ENCODE measurements at regions not wholly inside any gene's neighbourhood (a gene's known extent, or its start where the extent isn't known, plus 50 kb on each side); places are given as distances from the start of the nearest gene placed in this dataset.

- DNase-seq (ENCODE audit: low read depth, low spot score) = no peak
- no TSS peak for BruUV-seq (replicated peaks)
- TF ChIP-seq POLR2AphosphoS5 (IDR thresholded peaks at IDR 0.05; ENCODE audit: insufficient read depth, low read depth, low read length) = no peak
- no peaks in the 10 kb centered on the region for H3K9me3 ChIP-seq (replicated peaks; ENCODE audit: control insufficient read depth, insufficient read depth, low read length)
- no peak overlapping the region for H3K9ac ChIP-seq (replicated peaks; ENCODE audit: extremely low read depth, insufficient read depth, low read length)
- H3K36me3 ChIP-seq (ENCODE audit: control insufficient read depth in 2 of 2, extremely low read depth in 1 of 2, insufficient read depth in 2 of 2, low read length in 2 of 2) = no peaks in the 10 kb centered on the region
- no peak overlapping the region for H3K4me2 ChIP-seq (ENCODE audit: insufficient read depth, low read length)
- H2AFZ ChIP-seq (ENCODE audit: low read depth, low read length) = no peak overlapping the region
- H3K27me3 ChIP-seq (ENCODE audit: control insufficient read depth in 2 of 2, insufficient read depth in 2 of 2, low read length in 2 of 2) = no peaks in the 10 kb centered on the region
- CTCF ChIA-PET = no interaction called here
- intact Hi-C loops (cut with micrococcal nuclease) (loop anchor here (10.0 kb wide), 2 partner anchors 392 to 498 kb away; partner anchors contain the start of gene RND3), dilution Hi-C loops (cut with MboI; ENCODE audit: extremely low pct_ligation_motif_present, low sequenced_read_pairs) (no loop called here)
- no peaks in the 10 kb centered on the region for H4K20me1 ChIP-seq (replicated peaks; ENCODE audit: control insufficient read depth, extremely low read depth, insufficient read depth, low read length)
- FAIRE-seq = no peak
- H3K9me1 ChIP-seq (replicated peaks; ENCODE audit: control insufficient read depth, extremely low read depth, insufficient read depth, low read length) = no peaks in the 10 kb centered on the region
- H3K4me3 ChIP-seq (replicated peaks in 1 of 3; ENCODE audit: insufficient read depth in 1 of 3, low read depth in 1 of 3, low read length in 3 of 3) = no peak overlapping the region
- POLR2A ChIA-PET = no interaction called here
- H3K4me1 ChIP-seq (ENCODE audit: control insufficient read depth, extremely low read depth, insufficient read depth, low read length) = peaks cover 26% of the 10 kb centered on the region
- H3K27ac ChIP-seq (ENCODE audit: insufficient read depth, low read depth, low read length) = no peak overlapping the region
- no peaks in the 10 kb centered on the region for H3K79me2 ChIP-seq (ENCODE audit: control insufficient read depth, insufficient read depth, low read length)
These were observed 399.3 kb upstream of the MMADHC start for GRCh38 chr2:149986861-149987260.

- POLR2A ChIA-PET = no interaction called here
- BruUV-seq (replicated peaks) = no TSS peak
These were observed 396.7 kb upstream of the MMADHC start for GRCh38 chr2:149984311-149984710.

More at GRCh38 chr2:149984311-149984710, 396.7 kb upstream of the MMADHC start:
- no peak for DNase-seq (ENCODE audit: low read depth, low spot score)
- Histone ChIP-seq H3K36me3 (ENCODE audit: control insufficient read depth in 2 of 2, extremely low read depth in 1 of 2, insufficient read depth in 2 of 2, low read length in 2 of 2) (no peaks in the 10 kb centered on the region), H3K9ac (replicated peaks; ENCODE audit: extremely low read depth, insufficient read depth, low read length) (no peak overlapping the region), H3K27me3 (ENCODE audit: control insufficient read depth in 2 of 2, insufficient read depth in 2 of 2, low read length in 2 of 2) (no peaks in the 10 kb centered on the region), H3K9me3 (replicated peaks; ENCODE audit: control insufficient read depth, insufficient read depth, low read length) (no peaks in the 10 kb centered on the region), H4K20me1 (replicated peaks; ENCODE audit: control insufficient read depth, extremely low read depth, insufficient read depth, low read length) (no peaks in the 10 kb centered on the region), H3K27ac (ENCODE audit: insufficient read depth, low read depth, low read length) (no peak overlapping the region), H3K4me2 (ENCODE audit: insufficient read depth, low read length) (no peak overlapping the region), H3K4me3 (replicated peaks in 1 of 3; ENCODE audit: insufficient read depth in 1 of 3, low read depth in 1 of 3, low read length in 3 of 3) (no peak overlapping the region), H3K9me1 (replicated peaks; ENCODE audit: control insufficient read depth, extremely low read depth, insufficient read depth, low read length) (no peaks in the 10 kb centered on the region), H2AFZ (ENCODE audit: low read depth, low read length) (no peak overlapping the region), H3K79me2 (ENCODE audit: control insufficient read depth, insufficient read depth, low read length) (no peaks in the 10 kb centered on the region), H3K4me1 (ENCODE audit: control insufficient read depth, extremely low read depth, insufficient read depth, low read length) (peaks cover 13% of the 10 kb centered on the region)
- no peak for TF ChIP-seq JUN (IDR thresholded peaks at IDR 0.05; ENCODE audit: borderline replicate concordance, insufficient read depth, insufficient read length, low read depth)
- no peak for TF ChIP-seq POLR2A (IDR thresholded peaks at IDR 0.05; ENCODE audit: low read depth, low read length)
- no peak for TF ChIP-seq MAX (IDR thresholded peaks at IDR 0.05; ENCODE audit: insufficient read depth, insufficient read length)
- no peak for TF ChIP-seq FOS (IDR thresholded peaks at IDR 0.05; ENCODE audit: borderline replicate concordance, insufficient read depth, low read length)
- TF ChIP-seq CTCF (IDR thresholded peaks at IDR 0.05; ENCODE audit: extremely low read depth in 1 of 2, insufficient read depth in 1 of 2, low read depth in 1 of 2, low read length in 2 of 2) = no peak
- no peak for TF ChIP-seq MYC (IDR thresholded peaks at IDR 0.05; ENCODE audit: low read depth, low read length)
- TF ChIP-seq GATA2 (IDR thresholded peaks at IDR 0.05; ENCODE audit: insufficient read depth, insufficient read length, low read depth, low read length) = no peak
- no peak for TF ChIP-seq EZH2 (IDR thresholded peaks at IDR 0.05; ENCODE audit: borderline replicate concordance, low read depth, low read length, severe bottlenecking)
- no peak for TF ChIP-seq POLR2AphosphoS5 (IDR thresholded peaks at IDR 0.05; ENCODE audit: insufficient read depth, low read depth, low read length)
- dilution Hi-C loops (cut with MboI; ENCODE audit: extremely low pct_ligation_motif_present, low sequenced_read_pairs) = no loop called here
- intact Hi-C loops (cut with micrococcal nuclease) = loop anchor here (10.0 kb wide), 2 partner anchors 390 to 500 kb away; partner anchors contain the start of gene RND3
- no peak for FAIRE-seq
- CTCF ChIA-PET = no interaction called here
